EH (cell line): ENCODE measurements at regions not wholly inside any gene's neighbourhood (a gene's known extent, or its start where the extent isn't known, plus 50 kb on each side); places are given as distances from the start of the nearest gene placed in this dataset.
A peak's percentile ranks its signal among the peaks of the same experiment; 100 is the strongest.

Experiments
- DNase-seq: peaks from one replicate; pipeline ENCODE4 v3.0.0-alpha.2; 2015; ENCODE audit warnings: low read depth

GRCh38 chr6:147132889-147133288, 71.3 kb upstream of the STXBP5 start:
- DNase-seq = peak; percentile 25

GRCh38 chr6:147133669-147134068, 70.5 kb upstream of the STXBP5 start:
- no peak for DNase-seq

DNA sequence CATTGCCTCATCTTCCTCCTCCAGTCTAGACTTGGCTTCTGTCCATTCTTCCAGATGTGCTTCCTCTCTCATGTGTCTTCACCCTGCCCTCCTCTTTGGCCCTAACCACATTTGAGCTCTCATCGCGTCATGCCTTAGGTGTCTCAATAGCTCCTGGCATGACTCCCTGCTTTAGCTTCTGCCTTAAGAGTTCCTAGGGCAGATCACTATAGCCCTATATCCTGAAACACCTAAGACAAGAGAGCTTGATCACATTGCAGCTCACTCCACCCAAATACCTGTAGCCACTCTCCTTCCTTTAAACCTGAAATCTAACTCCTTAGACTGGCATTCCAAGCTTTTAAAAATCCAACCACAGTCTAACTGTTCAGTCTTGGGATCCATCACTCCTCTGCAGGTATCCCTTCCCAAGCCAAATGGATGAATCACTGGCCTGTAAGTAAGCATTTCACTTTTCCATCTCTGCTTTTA, 69.0 kb upstream of the STXBP5 start:
- DNase-seq = peak; percentile 38

DNA sequence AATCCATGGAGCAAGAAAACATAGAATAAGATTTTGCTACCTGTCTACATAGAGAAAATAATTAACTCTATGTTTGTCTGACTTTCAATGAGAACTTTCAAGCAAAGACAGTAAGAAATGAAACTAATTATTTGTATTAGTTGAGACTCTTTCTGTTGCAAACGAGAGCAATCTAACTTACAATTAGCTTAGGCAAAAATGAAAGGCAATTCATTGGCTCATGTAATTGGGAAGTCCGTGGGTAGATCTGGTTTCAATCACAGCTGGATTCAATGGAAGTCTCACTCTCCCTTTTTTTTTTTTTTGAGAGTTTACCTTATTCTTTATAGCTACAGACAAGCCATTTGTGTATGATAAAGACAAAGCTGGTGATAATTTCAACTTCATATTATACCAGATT, 68.2 kb upstream of the STXBP5 start:
- no peak for DNase-seq

GRCh38 chr6:147137986-147138385, 66.2 kb upstream of the STXBP5 start:
- no peak for DNase-seq

GRCh38 chr6:147138835-147139234, 65.4 kb upstream of the STXBP5 start:
- DNase-seq = no peak

GRCh38 chr6:147141711-147142308, 62.4 kb upstream of the STXBP5 start:
- DNase-seq = peak; percentile 56

- DNase-seq = peak; percentile 6
Observed at GRCh38 chr6:147142684-147143245, 61.5 kb upstream of the STXBP5 start.

GRCh38 chr6:147149092-147149491, 55.1 kb upstream of the STXBP5 start:
- no peak for DNase-seq

DNA sequence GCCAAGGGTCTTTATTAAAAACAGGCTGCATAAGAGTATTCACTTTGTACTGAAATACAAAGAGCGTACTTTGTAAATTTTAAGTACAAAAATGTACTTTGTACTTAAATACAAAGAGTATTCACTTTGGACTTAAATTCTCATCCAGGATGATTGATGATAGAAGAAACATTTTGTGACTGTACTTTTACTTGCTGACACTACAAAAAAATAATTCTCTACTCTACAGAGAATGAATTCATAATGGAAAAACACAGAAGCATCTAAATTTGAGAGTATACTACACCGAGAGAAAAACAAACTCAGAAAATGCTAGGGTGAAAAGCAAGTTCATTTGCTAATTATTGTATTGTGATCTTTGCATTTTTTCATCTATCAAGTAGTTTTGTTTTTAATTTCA, 54.4 kb upstream of the STXBP5 start:
- no peak for DNase-seq

- no peak for DNase-seq
Observed at GRCh38 chr6:147150293-147150692, 53.9 kb upstream of the STXBP5 start.
